GM10266 (cell line): ENCODE measurements at regions not wholly inside any gene's neighbourhood (a gene's known extent, or its start where the extent isn't known, plus 50 kb on each side); places are given as distances from the start of the nearest gene placed in this dataset.
"Not testable (repeated sequence)": the region's sequence is repeated elsewhere in the genome, so short reads cannot be mapped to it uniquely, and the experiment has no call there.

Experiments used
- DNase-seq: peaks from one replicate; pipeline ENCODE4 v3.0.0; 2012; ENCODE audit errors: extremely low spot score
- CTCF ChIP-seq: IDR thresholded peaks from 2 replicates; pipeline ENCODE4 v1.5.1; 2012; ENCODE audit warnings: mild to moderate bottlenecking, low read depth; ENCODE audit not compliant: control insufficient read depth, insufficient read depth; ENCODE audit errors: missing control alignments

- no peak for DNase-seq
- TF ChIP-seq CTCF, result no peak
Measured at GRCh38 chr2:56034258-56034657, 110.7 kb upstream of the EFEMP1 start.

DNA sequence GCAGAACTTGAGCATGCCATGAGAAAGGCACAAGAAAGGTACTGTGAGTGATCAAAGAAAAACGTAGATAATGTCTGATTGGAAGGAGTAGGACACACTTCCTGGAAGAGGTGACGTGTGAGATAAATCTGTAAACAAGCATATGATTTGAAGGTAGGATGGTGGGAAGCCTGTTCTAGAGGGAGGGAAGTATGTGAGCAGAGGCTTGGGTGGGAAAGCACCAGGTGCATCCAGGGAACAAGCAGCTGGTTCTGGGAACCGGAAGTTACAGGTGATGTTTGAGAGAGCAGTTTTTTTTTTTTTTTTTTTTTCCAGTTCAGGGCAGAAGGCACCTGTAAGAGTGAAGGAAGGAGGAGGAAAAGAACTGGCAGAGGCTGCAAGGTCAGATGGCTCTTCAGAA lies 116.6 kb upstream of the EFEMP1 start:
- DNase-seq, result no peak
- TF ChIP-seq CTCF, result no peak

DNA sequence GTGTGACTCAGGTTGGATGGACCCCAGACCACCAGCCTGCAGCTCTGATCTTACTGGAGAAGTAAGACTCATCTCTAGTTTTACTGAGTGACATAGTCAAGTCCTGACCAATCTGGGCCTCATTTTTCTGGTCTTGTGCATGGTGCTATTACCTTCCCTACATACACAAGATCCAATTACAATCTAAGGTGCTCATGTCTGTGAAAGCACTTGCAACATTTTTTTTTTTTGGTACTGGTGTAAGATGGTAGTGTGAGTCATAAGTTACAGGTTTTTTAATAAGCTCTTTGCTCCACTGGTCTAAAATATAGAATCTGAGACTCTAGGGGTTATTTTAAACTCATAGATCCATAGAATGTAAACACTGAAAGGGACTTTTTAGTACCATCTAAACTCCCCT lies 117.3 kb upstream of the EFEMP1 start:
- no peak for TF ChIP-seq CTCF
- DNase-seq, result no peak

DNA sequence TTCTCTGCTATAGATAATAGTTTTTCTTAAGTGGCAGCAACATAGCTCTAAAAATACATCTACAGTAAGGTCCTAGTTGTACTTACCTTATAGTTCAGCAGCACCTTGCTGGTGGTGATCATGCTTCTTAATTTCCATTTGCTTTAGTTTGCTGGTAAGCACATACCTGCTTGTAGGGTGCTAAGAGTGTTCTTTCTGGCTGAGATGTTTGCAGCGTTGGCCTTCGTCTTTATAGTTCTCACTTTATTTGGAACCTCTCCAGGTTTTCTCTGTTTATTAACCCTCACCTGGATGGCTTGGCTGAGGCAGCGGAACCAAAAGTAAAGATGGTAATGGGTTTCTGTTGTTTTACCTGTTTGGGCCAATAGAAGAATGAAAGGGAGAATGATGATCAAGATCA lies 123.6 kb upstream of the EFEMP1 start:
- no peak for DNase-seq
- TF ChIP-seq CTCF, result no peak

DNA sequence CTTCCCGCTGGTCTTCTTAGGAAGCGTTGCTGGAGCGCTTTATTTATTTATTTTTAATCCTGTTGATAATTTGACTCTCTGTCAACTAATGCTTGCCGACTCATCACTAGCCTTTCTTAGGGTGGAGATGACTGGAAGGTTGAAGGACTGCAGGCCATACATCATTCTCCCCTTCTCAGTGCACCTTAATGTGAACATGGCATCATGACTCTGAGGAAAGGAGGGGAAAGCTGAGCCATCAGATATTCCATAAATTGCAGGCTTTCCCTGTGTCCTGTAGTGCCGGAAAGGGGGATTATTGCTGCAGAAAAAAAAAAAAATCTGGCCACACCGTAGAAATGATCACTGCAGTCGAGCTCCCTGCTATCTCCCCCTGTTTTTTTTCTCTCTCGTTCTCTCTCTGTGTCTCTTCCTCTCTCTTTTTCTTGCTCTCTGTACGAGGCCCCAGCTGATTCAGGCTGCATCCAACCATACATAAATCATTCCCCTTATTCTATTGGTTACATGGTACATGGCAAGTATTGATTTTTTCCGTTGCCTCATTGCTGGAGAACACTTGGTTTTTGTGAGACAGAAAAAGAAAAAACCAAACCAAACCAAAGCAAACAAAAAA lies 125.8 kb upstream of the EFEMP1 start:
- DNase-seq, result no peak
- no peak for TF ChIP-seq CTCF

- no peak for TF ChIP-seq CTCF
- DNase-seq, result no peak
Measured at GRCh38 chr2:56053679-56054078, 130.1 kb upstream of the EFEMP1 start.

DNA sequence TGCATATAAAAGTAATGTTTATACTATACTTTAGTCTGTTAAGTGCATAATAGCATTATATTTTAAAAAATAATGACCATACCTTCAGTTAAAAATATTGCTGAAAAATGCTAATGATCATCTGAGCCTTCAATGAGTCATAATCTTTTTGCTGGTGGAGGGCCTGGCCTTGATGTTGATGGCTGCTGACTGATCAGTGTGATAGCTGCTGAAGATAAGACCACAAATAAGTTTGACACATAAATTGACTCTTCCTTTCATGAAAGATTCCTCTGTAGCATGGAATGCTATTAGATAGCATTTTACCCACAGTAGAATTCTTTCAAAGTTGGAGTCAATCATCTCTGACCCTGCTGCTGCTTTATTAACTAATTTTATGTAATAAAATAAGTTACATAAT lies 128.4 kb upstream of the CCDC85A start:
- DNase-seq, result no peak
- TF ChIP-seq CTCF, result no peak

DNA sequence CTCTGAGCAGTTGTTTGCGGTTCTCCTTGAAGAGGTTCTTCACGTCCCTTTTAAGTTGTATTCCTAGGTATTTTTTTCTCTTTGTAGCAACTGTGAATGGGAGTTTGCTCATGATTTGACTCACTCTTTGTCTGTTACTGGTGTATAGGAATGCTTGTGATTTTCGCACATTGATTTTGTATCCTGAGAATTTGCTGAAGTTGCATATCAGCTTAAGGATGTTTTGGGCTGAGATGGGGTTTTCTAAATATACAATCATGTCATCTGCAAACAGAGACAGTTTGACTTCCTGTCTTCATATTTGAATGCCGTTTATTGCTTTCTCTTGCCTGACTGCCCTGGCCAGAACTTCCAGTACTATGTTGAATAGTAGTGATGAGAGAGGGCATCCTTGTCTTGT lies 122.5 kb upstream of the CCDC85A start:
- not testable (repeated sequence) for DNase-seq
